Hepatocyte (in vitro differentiated cells): ENCODE measurements at regions not wholly inside any gene's neighbourhood (a gene's known extent, or its start where the extent isn't known, plus 50 kb on each side); places are given as distances from the start of the nearest gene placed in this dataset.

Source experiments
- CTCF ChIP-seq: fragments of 200-600 bp; sonication (generic); IDR thresholded peaks from 2 replicates; pipeline ENCODE4 v1.5.1; 2016; ENCODE audit warnings: antibody characterized with exemption, mild to moderate bottlenecking; ENCODE audit not compliant: poor library complexity
- EZH2 ChIP-seq: fragments of 200-600 bp; sonication (generic); IDR thresholded peaks from 2 replicates; pipeline ENCODE4 v1.6.1; 2016; ENCODE audit warnings: antibody characterized with exemption, mild to moderate bottlenecking, borderline replicate concordance

GRCh38 chr3:182464513-182465145, 328.7 kb upstream of the ATP11B start:
- no peak for TF ChIP-seq CTCF
- no peak for TF ChIP-seq EZH2
